Endothelial cell of umbilical vein (primary cell): ENCODE measurements at regions not wholly inside any gene's neighbourhood (a gene's known extent, or its start where the extent isn't known, plus 50 kb on each side); places are given as distances from the start of the nearest gene placed in this dataset.

Experiments used
- BruUV-seq: library from RNA; stranded (reverse); fragments of 400-500 nt; replicated peaks from 2 replicates; lab custom pipeline; 2021; lab: Mats Ljungman, UMichigan
- CTCF ChIA-PET: fragments of 300-600, 350-600 bp; sonication (Branson Sonifier 250); formaldehyde crosslinking; loops from one replicate; lab custom pipeline; 2021; ENCODE audit warnings: antibody characterized with exemption, inconsistent platforms; lab: Charles Lee
- POLR2A ChIA-PET: fragments of 300-600, 350-600 bp; sonication (Branson Sonifier 250); formaldehyde crosslinking; loops from one replicate; lab custom pipeline; 2021; ENCODE audit warnings: antibody characterized with exemption, inconsistent platforms; lab: Charles Lee
- DNase-seq: peaks from one replicate; pipeline ENCODE4 v3.0.0-alpha.2; 2011; ENCODE audit warnings: low read depth, low spot score
- FAIRE-seq: peaks from 2 replicates; lab custom pipeline; 2011; peaks lifted over from hg19 to GRCh38; lab: Jason Lieb, UNC
- H2AFZ ChIP-seq: 2 replicates; pipeline ENCODE4 v1.6.0; 2012; ENCODE audit warnings: low read depth, low read length, control low read depth, inconsistent platforms
- H3K27ac ChIP-seq: 2 replicates; pipeline ENCODE4 v1.5.1; 2011; ENCODE audit warnings: low read depth, mild to moderate bottlenecking, control low read depth, low read length, moderate library complexity; ENCODE audit not compliant: insufficient read depth
- H3K27me3 ChIP-seq, 2 experiments: 2 replicates each; pipeline versions ENCODE4 v1.6.0 to v1.6.1; 2011; ENCODE audit warnings: low read length in 2 of 2, mixed read lengths in 1 of 2; ENCODE audit not compliant: control insufficient read depth in 2 of 2, insufficient read depth in 2 of 2
- H3K36me3 ChIP-seq, 2 experiments: 2 replicates in 1 of 2; 3 replicates in 1 of 2; pipeline ENCODE4 v1.5.1; 2011; ENCODE audit warnings: low read length in 2 of 2, mild to moderate bottlenecking in 1 of 2, moderate library complexity in 1 of 2; ENCODE audit not compliant: control insufficient read depth in 2 of 2, insufficient read depth in 2 of 2; ENCODE audit errors: extremely low read depth in 1 of 2
- H3K4me1 ChIP-seq: 3 replicates; pipeline ENCODE4 v1.5.1; 2011; ENCODE audit warnings: mild to moderate bottlenecking, low read length; ENCODE audit not compliant: control insufficient read depth, insufficient read depth; ENCODE audit errors: extremely low read depth
- H3K4me2 ChIP-seq: 2 replicates; pipeline ENCODE4 v1.6.1; 2011; ENCODE audit warnings: low read length, control low read depth, mixed read lengths; ENCODE audit not compliant: insufficient read depth
- H3K4me3 ChIP-seq, 3 experiments: fragments of 200-600 bp in 1 of 3; sonication (generic), shearing (Covaris generic) in 1 of 3; replicated peaks in 1 of 3; 2 replicates each; pipeline ENCODE4 v1.5.1; 2011 to 2016; ENCODE audit warnings: control low read depth in 3 of 3, low read length in 3 of 3, mild to moderate bottlenecking in 2 of 3, inconsistent platforms in 1 of 3, low read depth in 1 of 3, moderate library complexity in 1 of 3; ENCODE audit not compliant: insufficient read depth in 1 of 3
- H3K79me2 ChIP-seq: 2 replicates; pipeline ENCODE4 v1.6.0; 2012; ENCODE audit warnings: low read length, inconsistent platforms; ENCODE audit not compliant: control insufficient read depth, insufficient read depth
- H3K9ac ChIP-seq: replicated peaks from 2 replicates; pipeline ENCODE3; 2011; ENCODE audit warnings: low read length, control low read depth; ENCODE audit not compliant: insufficient read depth; ENCODE audit errors: extremely low read depth
- H3K9me1 ChIP-seq: replicated peaks from 3 replicates; pipeline ENCODE4 v1.6.0; 2011; ENCODE audit warnings: mild to moderate bottlenecking, low read length; ENCODE audit not compliant: control insufficient read depth, insufficient read depth; ENCODE audit errors: extremely low read depth
- H3K9me3 ChIP-seq: replicated peaks from 2 replicates; pipeline ENCODE4 v1.5.1; 2012; ENCODE audit warnings: low read length, inconsistent platforms; ENCODE audit not compliant: control insufficient read depth, insufficient read depth
- H4K20me1 ChIP-seq: replicated peaks from 2 replicates; pipeline ENCODE3; 2011; ENCODE audit warnings: mild to moderate bottlenecking, low read length; ENCODE audit not compliant: control insufficient read depth, insufficient read depth; ENCODE audit errors: extremely low read depth
- EZH2 ChIP-seq: IDR thresholded peaks from 2 replicates; pipeline ENCODE4 v1.6.1; 2012; ENCODE audit warnings: borderline replicate concordance, low read depth, mild to moderate bottlenecking, moderate library complexity, low read length, inconsistent platforms; ENCODE audit not compliant: severe bottlenecking
- FOS ChIP-seq: IDR thresholded peaks from 2 replicates; pipeline ENCODE4 v1.6.1; 2011; ENCODE audit warnings: mild to moderate bottlenecking, low read length, moderate library complexity, borderline replicate concordance; ENCODE audit not compliant: insufficient read depth
- GATA2 ChIP-seq: IDR thresholded peaks from 2 replicates; pipeline ENCODE4 v1.7.0; 2011; ENCODE audit warnings: low read depth, mild to moderate bottlenecking, moderate library complexity, mixed read lengths, low read length; ENCODE audit not compliant: insufficient read length, insufficient read depth
- JUN ChIP-seq: IDR thresholded peaks from 2 replicates; pipeline ENCODE4 v1.6.1; 2011; ENCODE audit warnings: borderline replicate concordance, low read depth; ENCODE audit not compliant: insufficient read length, insufficient read depth
- MYC ChIP-seq: IDR thresholded peaks from one replicate; pipeline ENCODE4 v1.6.1; 2011; ENCODE audit warnings: mild to moderate bottlenecking, low read depth, low read length
- POLR2A ChIP-seq: IDR thresholded peaks from 2 replicates; pipeline ENCODE4 v1.6.1; 2012; ENCODE audit warnings: low read depth, mild to moderate bottlenecking, control low read depth, low read length
- POLR2AphosphoS5 ChIP-seq: IDR thresholded peaks from 2 replicates; pipeline ENCODE4 v1.6.1; 2012; ENCODE audit warnings: low read depth, mild to moderate bottlenecking, control low read depth, low read length, moderate library complexity; ENCODE audit not compliant: insufficient read depth
- dilution Hi-C: fragments of 300-500 bp; cut with MboI; formaldehyde crosslinking; loops from one replicate; pipeline ENCODE4 v1.15.0; 2019; ENCODE audit warnings: low sequenced_read_pairs; ENCODE audit not compliant: extremely low pct_ligation_motif_present
- intact Hi-C: fragments of 100-400 bp; cut with micrococcal nuclease; formaldehyde crosslinking; loops from one replicate; pipeline ENCODE4 v1.10.0; 2022
- TF ChIP-seq, protein P1 (sequence below): IDR thresholded peaks from 2 replicates; pipeline ENCODE4 v1.6.1; 2011; ENCODE audit not compliant: insufficient read depth, insufficient read length
- TF ChIP-seq, protein P2 (sequence below), 2 donors: IDR thresholded peaks; 1 replicate in 1 of 2; 2 replicates in 1 of 2; pipeline ENCODE4 v1.5.1; 2011; ENCODE audit warnings: low read length in 2 of 2, mild to moderate bottlenecking in 2 of 2, moderate library complexity in 2 of 2, control low read depth in 1 of 2, inconsistent platforms in 1 of 2, low read depth in 1 of 2; ENCODE audit not compliant: insufficient read depth in 1 of 2; ENCODE audit errors: extremely low read depth in 1 of 2

DNA sequence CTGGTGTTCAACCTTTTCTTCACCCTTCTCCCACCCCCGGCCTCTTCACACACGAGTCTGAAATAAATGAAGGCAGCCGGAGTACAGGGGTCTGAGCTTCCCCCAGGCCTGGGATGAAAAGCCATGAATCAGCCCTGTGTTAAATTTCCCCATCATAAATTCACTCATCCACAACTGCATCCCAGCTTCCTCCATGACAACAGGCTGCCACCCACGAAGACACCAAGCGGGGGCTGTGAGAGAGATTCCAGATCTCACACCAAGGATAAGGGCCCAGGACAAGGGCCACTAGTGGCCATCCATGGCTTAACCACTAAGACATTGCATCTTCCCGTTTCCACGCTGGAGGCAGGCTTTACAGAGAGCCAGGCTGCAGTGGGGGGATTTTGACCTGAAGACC, 93.9 kb upstream of the NCOR2 start:
- Histone ChIP-seq H3K79me2 (no peaks in the 10 kb centered on the region), H3K4me2 (no peak overlapping the region), H3K9me1 (no peaks in the 10 kb centered on the region), H3K4me3 (no peak overlapping the region), H2AFZ (no peak overlapping the region), H3K27me3 (no peaks in the 10 kb centered on the region), H3K4me1 (peaks cover 16% of the 10 kb centered on the region), H4K20me1 (no peaks in the 10 kb centered on the region), H3K9me3 (no peaks in the 10 kb centered on the region), H3K9ac (no peak overlapping the region), H3K27ac (no peak overlapping the region), H3K36me3 (no peaks in the 10 kb centered on the region)
- no peak for DNase-seq
- dilution Hi-C loops = no loop called here
- TF ChIP-seq EZH2 (no peak), FOS (no peak), JUN (no peak), MYC (no peak), POLR2AphosphoS5 (no peak), POLR2A (no peak), GATA2 (no peak)
- TF ChIP-seq, protein P1, sequence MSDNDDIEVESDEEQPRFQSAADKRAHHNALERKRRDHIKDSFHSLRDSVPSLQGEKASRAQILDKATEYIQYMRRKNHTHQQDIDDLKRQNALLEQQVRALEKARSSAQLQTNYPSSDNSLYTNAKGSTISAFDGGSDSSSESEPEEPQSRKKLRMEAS = no peak
- TF ChIP-seq, protein P2, sequence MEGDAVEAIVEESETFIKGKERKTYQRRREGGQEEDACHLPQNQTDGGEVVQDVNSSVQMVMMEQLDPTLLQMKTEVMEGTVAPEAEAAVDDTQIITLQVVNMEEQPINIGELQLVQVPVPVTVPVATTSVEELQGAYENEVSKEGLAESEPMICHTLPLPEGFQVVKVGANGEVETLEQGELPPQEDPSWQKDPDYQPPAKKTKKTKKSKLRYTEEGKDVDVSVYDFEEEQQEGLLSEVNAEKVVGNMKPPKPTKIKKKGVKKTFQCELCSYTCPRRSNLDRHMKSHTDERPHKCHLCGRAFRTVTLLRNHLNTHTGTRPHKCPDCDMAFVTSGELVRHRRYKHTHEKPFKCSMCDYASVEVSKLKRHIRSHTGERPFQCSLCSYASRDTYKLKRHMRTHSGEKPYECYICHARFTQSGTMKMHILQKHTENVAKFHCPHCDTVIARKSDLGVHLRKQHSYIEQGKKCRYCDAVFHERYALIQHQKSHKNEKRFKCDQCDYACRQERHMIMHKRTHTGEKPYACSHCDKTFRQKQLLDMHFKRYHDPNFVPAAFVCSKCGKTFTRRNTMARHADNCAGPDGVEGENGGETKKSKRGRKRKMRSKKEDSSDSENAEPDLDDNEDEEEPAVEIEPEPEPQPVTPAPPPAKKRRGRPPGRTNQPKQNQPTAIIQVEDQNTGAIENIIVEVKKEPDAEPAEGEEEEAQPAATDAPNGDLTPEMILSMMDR (IDR thresholded peaks at IDR 0.05; ENCODE audit: extremely low read depth in 1 of 2, insufficient read depth in 1 of 2, low read depth in 1 of 2, low read length in 2 of 2) = no peak
- FAIRE-seq = no peak
- BruUV-seq = no TSS peak
- ChIA-PET CTCF (interaction anchor here (1.0 to 1.6 kb wide), 2 partner anchors 11 to 95 kb away, joined by 3 to 4 read pairs; no protein-coding TSS in a partner anchor), POLR2A (no interaction called here)
- intact Hi-C loops = no loop called here
